ENCODE measurements at regions not wholly inside any gene's neighbourhood (a gene's known extent, or its start where the extent isn't known, plus 50 kb on each side); places are given as distances from the start of the nearest gene placed in this dataset.

- Histone ChIP-seq H3K27ac (no peak overlapping the region), H3K9me3 (no peaks in the 10 kb centered on the region)
- intact Hi-C loops (cut with DNase I; ENCODE audit: low total_unique reads) = no loop called here
Observed at GRCh38 chr9:86459599-86460155, 105.5 kb upstream of the TUT7 start.

GRCh38 chr9:86459191-86459590, 105.0 kb upstream of the TUT7 start:
- Histone ChIP-seq H3K4me1 (peaks cover 14% of the 10 kb centered on the region), H3K27me3 (no peaks in the 10 kb centered on the region), H3K36me3 (ENCODE audit: low read depth, missing control alignments) (no peaks in the 10 kb centered on the region), H3K9me3 (no peaks in the 10 kb centered on the region), H3K4me3 (no peak overlapping the region), H3K27ac (no peak overlapping the region)
- no peak for DNase-seq
- intact Hi-C loops (cut with DNase I; ENCODE audit: low total_unique reads) = no loop called here
- TF ChIP-seq CTCF (IDR thresholded peaks at IDR 0.05) = no peak
- no peak for TF ChIP-seq POLR2A (IDR thresholded peaks at IDR 0.05)

More at GRCh38 chr9:86459599-86460155, 105.5 kb upstream of the TUT7 start:
- Histone ChIP-seq H3K4me1 (peaks cover 11% of the 10 kb centered on the region), H3K36me3 (ENCODE audit: low read depth, missing control alignments) (no peaks in the 10 kb centered on the region), H3K4me3 (no peak overlapping the region), H3K27me3 (no peaks in the 10 kb centered on the region)
- no peak for DNase-seq
- TF ChIP-seq POLR2A (IDR thresholded peaks at IDR 0.05) (no peak), CTCF (IDR thresholded peaks at IDR 0.05) (no peak)
- 63% methylated on average over 5 of the region's 5 CpGs for WGBS, 2 donors

- TF ChIP-seq CTCF (IDR thresholded peaks at IDR 0.05) = no peak
- TF ChIP-seq POLR2A (IDR thresholded peaks at IDR 0.05) = no peak
- no peak for DNase-seq
- Histone ChIP-seq H3K27ac (no peak overlapping the region), H3K4me1 (peaks cover 14% of the 10 kb centered on the region), H3K27me3 (no peaks in the 10 kb centered on the region), H3K9me3 (no peaks in the 10 kb centered on the region), H3K4me3 (no peak overlapping the region), H3K36me3 (ENCODE audit: low read depth, missing control alignments) (no peaks in the 10 kb centered on the region)
- WGBS, 2 donors = 63 to 69% methylated on average over 7 of the region's 7 CpGs
- intact Hi-C loops (cut with DNase I; ENCODE audit: low total_unique reads) = no loop called here
Observed at GRCh38 chr9:86458191-86458855, 104.1 kb upstream of the TUT7 start.

GRCh38 chr9:86456416-86456815, 102.2 kb upstream of the TUT7 start:
- TF ChIP-seq POLR2A (IDR thresholded peaks at IDR 0.05) = no peak
- TF ChIP-seq CTCF (IDR thresholded peaks at IDR 0.05) = no peak
- 86 to 91% methylated on average over 4 of the region's 4 CpGs for WGBS, 2 donors
- peaks cover 14% of the 10 kb centered on the region for H3K4me1 ChIP-seq
- H3K4me3 ChIP-seq = no peak overlapping the region
- intact Hi-C loops (cut with DNase I; ENCODE audit: low total_unique reads) = no loop called here
- H3K36me3 ChIP-seq (ENCODE audit: low read depth, missing control alignments) = no peaks in the 10 kb centered on the region
- no peaks in the 10 kb centered on the region for H3K27me3 ChIP-seq
- no peak for DNase-seq
- no peak overlapping the region for H3K27ac ChIP-seq
- H3K9me3 ChIP-seq = no peaks in the 10 kb centered on the region
